GM21390 (cell line): ENCODE measurements at regions not wholly inside any gene's neighbourhood (a gene's known extent, or its start where the extent isn't known, plus 50 kb on each side); places are given as distances from the start of the nearest gene placed in this dataset.

Experiments
- ATAC-seq: cut with Tn5 transposase; IDR thresholded peaks from one replicate; pipeline ENCODE4 v1.9.1; 2021; ENCODE audit not compliant: unreplicated experiment

DNA sequence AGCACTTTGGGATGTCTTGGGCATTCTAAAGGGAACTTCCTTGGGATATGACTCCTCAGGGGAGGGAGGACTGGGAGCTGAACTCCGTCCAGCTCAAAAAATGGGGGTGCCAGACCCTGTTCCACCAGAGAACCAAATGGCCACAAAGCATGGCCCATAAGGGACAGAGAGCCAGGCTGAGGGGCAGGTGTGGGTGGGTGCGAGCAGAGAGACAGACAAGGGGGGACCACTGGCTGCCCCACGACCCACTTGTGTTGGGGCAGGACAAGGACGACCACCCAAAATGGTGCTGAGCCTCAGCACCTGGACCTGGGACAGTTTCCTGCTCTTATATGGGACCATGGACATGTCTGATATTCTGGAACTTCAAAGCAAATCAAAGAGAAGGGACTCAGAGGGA, 148.2 kb upstream of the MLN start:
- ATAC-seq, result no peak

DNA sequence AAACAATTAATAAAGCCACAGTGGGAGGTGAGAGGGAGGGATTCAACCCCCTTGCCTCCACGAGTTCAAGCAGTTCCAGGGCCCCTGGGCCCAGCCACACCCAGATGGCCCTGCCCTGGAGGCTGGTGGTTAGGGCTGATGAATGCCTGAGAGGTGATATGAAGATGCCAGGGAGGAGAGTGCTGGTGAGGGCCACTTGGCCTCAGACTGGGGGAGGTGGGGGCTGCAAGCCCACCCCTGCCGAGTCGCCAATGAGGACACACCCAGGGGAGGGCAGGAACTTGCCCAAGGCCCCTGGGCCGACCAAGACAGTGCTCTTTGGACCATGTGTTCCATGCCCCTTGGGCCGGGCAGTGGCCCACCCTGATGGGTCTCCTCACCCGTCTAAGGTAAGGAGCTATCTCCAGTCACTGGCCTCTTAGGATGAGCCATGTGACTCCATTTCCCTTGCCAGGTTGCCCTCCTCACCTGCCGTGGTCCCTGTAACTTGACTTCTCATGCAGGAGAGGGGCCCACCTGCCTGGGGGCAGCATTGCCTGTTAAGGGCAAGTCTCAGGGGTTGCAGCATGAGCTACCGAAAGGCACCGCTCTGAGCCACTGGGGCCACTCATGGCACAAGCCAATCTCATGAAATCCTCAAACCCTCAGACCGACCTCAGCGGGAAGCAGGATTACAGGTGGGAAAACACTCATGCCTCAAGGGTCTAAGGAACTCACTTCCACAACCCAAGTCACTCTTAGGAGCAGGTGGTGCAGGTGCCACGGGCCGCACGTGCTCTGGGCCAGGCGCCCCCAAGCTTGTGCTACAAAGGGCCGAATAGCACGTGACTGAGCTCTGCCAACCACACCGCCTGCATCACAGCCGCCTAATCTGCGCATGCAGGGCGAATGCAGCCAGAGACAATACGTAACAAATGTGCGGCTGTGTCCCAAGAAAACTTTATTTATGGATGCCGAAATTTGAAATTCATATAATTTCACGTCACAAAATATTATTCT, 147.4 kb upstream of the MLN start:
- ATAC-seq, result no peak

GRCh38 chr6:33950472-33950881, 146.7 kb upstream of the MLN start:
- ATAC-seq, result no peak

DNA sequence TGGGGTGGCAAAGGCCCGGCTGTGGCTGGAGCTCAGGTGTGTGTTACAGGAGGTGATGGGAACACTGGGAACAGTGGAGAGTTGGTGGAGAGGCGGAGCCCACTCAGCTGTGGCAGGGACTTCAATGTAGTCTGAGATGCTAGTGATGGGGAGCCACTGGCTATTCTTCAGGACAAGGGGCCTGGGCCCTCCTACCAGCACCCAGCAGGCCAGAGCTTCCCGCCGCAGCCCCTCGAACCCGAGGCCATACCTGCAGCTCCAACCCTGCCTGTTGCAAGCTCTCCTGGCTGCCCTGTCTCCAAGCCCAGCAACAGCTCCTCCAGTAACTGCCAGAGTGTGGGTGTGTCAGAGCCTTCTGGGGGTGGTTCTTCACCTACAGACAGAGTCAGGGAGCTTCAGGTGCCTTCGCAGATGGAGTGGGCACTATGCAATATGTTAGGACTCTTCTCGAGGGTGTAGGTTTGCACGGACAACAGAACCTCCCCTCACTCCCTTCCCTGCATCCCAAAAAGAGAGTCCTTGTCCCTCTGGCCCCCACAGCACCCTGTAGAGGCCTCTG, 146.2 kb upstream of the MLN start:
- no peak for ATAC-seq

- no peak for ATAC-seq
These were observed 145.3 kb upstream of the MLN start for GRCh38 chr6:33949111-33949510.

GRCh38 chr6:33947916-33948594, 144.3 kb upstream of the MLN start:
- no peak for ATAC-seq

GRCh38 chr6:33947047-33947446, 143.2 kb upstream of the MLN start:
- no peak for ATAC-seq

- ATAC-seq, result no peak
These were observed 142.1 kb upstream of the MLN start for GRCh38 chr6:33945931-33946330.

GRCh38 chr6:33944686-33945411, 141.0 kb upstream of the MLN start:
- ATAC-seq, result no peak

- ATAC-seq, result no peak
These were observed 133.1 kb upstream of the MLN start for GRCh38 chr6:33936886-33937285.

GRCh38 chr6:33935439-33936080, 131.8 kb upstream of the MLN start:
- no peak for ATAC-seq

DNA sequence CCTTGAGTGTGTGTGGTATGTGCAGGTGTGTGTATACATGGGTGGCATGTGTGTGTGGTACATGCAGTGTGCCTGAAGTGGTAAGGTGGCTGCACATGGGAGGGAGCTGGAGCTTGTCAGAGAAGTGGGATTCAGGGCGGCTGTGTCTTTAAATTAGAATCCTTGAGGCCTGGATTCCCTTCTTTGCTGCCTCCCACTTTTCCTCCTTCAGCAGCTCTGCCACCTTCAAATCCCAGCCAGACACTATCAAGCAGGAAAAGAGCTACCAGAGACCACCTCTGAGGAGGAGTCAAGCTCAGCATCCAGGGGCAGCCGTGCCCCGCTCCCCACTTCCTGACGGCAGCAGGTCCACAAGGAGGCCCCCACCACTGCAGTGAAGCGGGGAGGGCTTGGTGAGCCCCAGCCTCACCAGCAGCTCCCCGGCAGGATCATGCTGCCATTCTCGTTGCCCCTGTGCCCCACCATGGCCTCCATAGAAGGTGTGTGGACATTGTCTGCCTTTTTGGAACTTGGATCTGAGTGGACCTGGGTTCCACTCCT, 131.0 kb upstream of the MLN start:
- ATAC-seq, result no peak

GRCh38 chr6:33933101-33933500, 129.3 kb upstream of the MLN start:
- no peak for ATAC-seq

GRCh38 chr6:33931799-33932198, 128.0 kb upstream of the MLN start:
- ATAC-seq, result no peak

- ATAC-seq, result no peak
These were observed 125.9 kb upstream of the MLN start for GRCh38 chr6:33929575-33930288.

GRCh38 chr6:33927616-33928015, 123.8 kb upstream of the MLN start:
- no peak for ATAC-seq

- no peak for ATAC-seq
These were observed 123.3 kb upstream of the MLN start for GRCh38 chr6:33927112-33927511.

GRCh38 chr6:33926451-33926850, 122.6 kb upstream of the MLN start:
- ATAC-seq, result no peak

- no peak for ATAC-seq
These were observed 122.1 kb upstream of the MLN start for GRCh38 chr6:33925936-33926335.

DNA sequence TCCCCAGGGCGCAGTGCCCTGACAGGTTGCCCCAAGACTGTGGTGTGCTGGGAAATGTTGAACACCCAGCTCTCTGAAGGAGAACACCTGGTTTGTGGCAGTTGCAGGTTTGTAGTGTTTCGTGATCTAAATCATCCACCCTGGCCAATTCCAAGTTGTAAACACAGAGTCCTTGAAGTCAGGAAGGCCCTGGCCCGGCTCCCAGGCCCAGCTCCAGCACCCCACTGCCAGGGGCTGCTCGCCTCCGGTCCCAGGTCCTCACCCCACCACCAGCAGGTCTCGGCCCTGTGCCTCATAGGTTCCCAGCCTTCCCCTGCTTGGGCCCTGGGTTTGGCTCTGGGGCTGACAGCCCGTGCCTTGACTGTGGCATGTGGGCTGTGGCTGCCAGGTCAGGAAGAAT, 121.4 kb upstream of the MLN start:
- ATAC-seq, result no peak
